Lower lobe of right lung (tissue), 2 donors: ENCODE measurements at regions not wholly inside any gene's neighbourhood (a gene's known extent, or its start where the extent isn't known, plus 50 kb on each side); places are given as distances from the start of the nearest gene placed in this dataset.

Experiments used
- ATAC-seq, 2 donors: fragments of 200-7000 bp; cut with Tn5 transposase; one replicate each; pipeline ENCODE4 v1.9.1; 2020 to 2022; ENCODE audit warnings: mild to moderate bottlenecking in 2 of 2, moderate library complexity in 2 of 2
- DNase-seq: peaks from one replicate; pipeline ENCODE4 v3.0.0-alpha.2; 2020
- H3K27ac ChIP-seq: fragments of 200-600 bp; one replicate; pipeline ENCODE4 v1.8.0; 2022
- H3K27me3 ChIP-seq: fragments of 200-600 bp; one replicate; pipeline ENCODE4 v1.8.0; 2022; ENCODE audit warnings: low read depth
- H3K36me3 ChIP-seq: fragments of 200-600 bp; one replicate; pipeline ENCODE4 v1.8.0; 2022; ENCODE audit warnings: mild to moderate bottlenecking
- H3K4me1 ChIP-seq: fragments of 200-600 bp; one replicate; pipeline ENCODE4 v1.8.0; 2022
- H3K4me3 ChIP-seq: fragments of 200-600 bp; one replicate; pipeline ENCODE4 v1.8.0; 2022; ENCODE audit warnings: mild to moderate bottlenecking
- H3K9me3 ChIP-seq: fragments of 200-600 bp; one replicate; pipeline ENCODE4 v1.8.0; 2022
- CTCF ChIP-seq: fragments of 200-600 bp; IDR thresholded peaks from one replicate; pipeline ENCODE4 v1.8.0; 2022; ENCODE audit warnings: antibody characterized with exemption, mild to moderate bottlenecking
- intact Hi-C: fragments of 100-400 bp; cut with DNase I; formaldehyde crosslinking; loops from one replicate; pipeline ENCODE4 v1.11.0; 2022
- donor health status: DM: no; HTN: yes; CAD: no; lungs with severe emphysema.

GRCh38 chr9:80520231-80520630 is 948.5 kb downstream of the TLE4 start:
- intact Hi-C loops: no loop called here
- ATAC-seq: no peak
- TF ChIP-seq CTCF: no peak

GRCh38 chr9:80518441-80518840 is 946.7 kb downstream of the TLE4 start:
- intact Hi-C loops: no loop called here
- no peaks in the 10 kb centered on the region for H3K4me1 ChIP-seq
- H3K4me3 ChIP-seq: no peak overlapping the region
- ATAC-seq: no peak
- no peaks in the 10 kb centered on the region for H3K36me3 ChIP-seq
- TF ChIP-seq CTCF: no peak
- no peaks in the 10 kb centered on the region for H3K9me3 ChIP-seq
- no peak overlapping the region for H3K27ac ChIP-seq
- DNase-seq: no peak
- H3K27me3 ChIP-seq: no peaks in the 10 kb centered on the region

More at GRCh38 chr9:80520231-80520630, 948.5 kb downstream of the TLE4 start:
- Histone ChIP-seq H3K27ac (no peak overlapping the region), H3K4me3 (no peak overlapping the region), H3K27me3 (no peaks in the 10 kb centered on the region), H3K9me3 (no peaks in the 10 kb centered on the region), H3K4me1 (no peaks in the 10 kb centered on the region), H3K36me3 (no peaks in the 10 kb centered on the region)
- no peak for DNase-seq

- DNase-seq (no peak), ATAC-seq (no peak)
- intact Hi-C loops: no loop called here
- Histone ChIP-seq H3K36me3 (no peaks in the 10 kb centered on the region), H3K9me3 (no peaks in the 10 kb centered on the region), H3K27ac (no peak overlapping the region), H3K4me1 (no peaks in the 10 kb centered on the region), H3K4me3 (no peak overlapping the region), H3K27me3 (no peaks in the 10 kb centered on the region)
- TF ChIP-seq CTCF: no peak
Measured at GRCh38 chr9:80516679-80517078, 944.9 kb downstream of the TLE4 start.

GRCh38 chr9:80509358-80509757 is 937.6 kb downstream of the TLE4 start:
- Histone ChIP-seq H3K36me3 (no peaks in the 10 kb centered on the region), H3K4me1 (peaks cover 3% of the 10 kb centered on the region), H3K9me3 (no peaks in the 10 kb centered on the region), H3K27me3 (no peaks in the 10 kb centered on the region), H3K4me3 (no peak overlapping the region), H3K27ac (no peak overlapping the region)
- no peak for TF ChIP-seq CTCF
- DNase-seq (no peak), ATAC-seq (no peak)
- intact Hi-C loops: no loop called here

GRCh38 chr9:80507611-80508010 is 935.8 kb downstream of the TLE4 start:
- no peak for ATAC-seq

More at GRCh38 chr9:80507611-80508010, 935.8 kb downstream of the TLE4 start:
- Histone ChIP-seq H3K27me3 (no peaks in the 10 kb centered on the region), H3K4me3 (no peak overlapping the region), H3K27ac (no peak overlapping the region), H3K36me3 (no peaks in the 10 kb centered on the region), H3K4me1 (peaks cover 16% of the 10 kb centered on the region), H3K9me3 (no peaks in the 10 kb centered on the region)
- TF ChIP-seq CTCF: no peak
- intact Hi-C loops: no loop called here
- no peak for DNase-seq
